WTC11 (cell line): ENCODE measurements at regions not wholly inside any gene's neighbourhood (a gene's known extent, or its start where the extent isn't known, plus 50 kb on each side); places are given as distances from the start of the nearest gene placed in this dataset.

ENCODE experiments used
- ATAC-seq: fragments of 200-7000 bp; cut with Tn5 transposase; 2 replicates; pipeline ENCODE4 v1.10.0; 2021; ENCODE audit warnings: mild to moderate bottlenecking, moderate library complexity
- CTCF ChIA-PET: fragments of 300-600 bp; sonication (Branson Sonifier 250); formaldehyde crosslinking; loops from one replicate; lab custom pipeline; 2021; ENCODE audit warnings: antibody characterized with exemption; lab: Charles Lee
- POLR2A ChIA-PET: fragments of 350-600 bp; sonication (Branson Sonifier 250); formaldehyde crosslinking; loops from one replicate; lab custom pipeline; 2021; ENCODE audit warnings: antibody characterized with exemption; lab: Charles Lee
- DNase-seq: peaks from one replicate; pipeline ENCODE4 v3.0.0; 2021; ENCODE audit warnings: low spot score
- H3K27ac Mint-ChIP-seq: 2 replicates; pipeline ENCODE4 v1.8.0; 2021; ENCODE audit warnings: mixed read lengths
- H3K27me3 Mint-ChIP-seq: 2 replicates; pipeline ENCODE4 v1.8.0; 2021; ENCODE audit warnings: low read depth, mild to moderate bottlenecking, moderate library complexity, mixed read lengths
- H3K36me3 Mint-ChIP-seq: 2 replicates; pipeline ENCODE4 v1.8.0; 2021; ENCODE audit warnings: mixed read lengths
- H3K4me1 Mint-ChIP-seq: 2 replicates; pipeline ENCODE4 v1.8.0; 2022; ENCODE audit warnings: mixed read lengths
- H3K4me3 Mint-ChIP-seq: 2 replicates; pipeline ENCODE4 v1.8.0; 2021; ENCODE audit warnings: mild to moderate bottlenecking, moderate library complexity, mixed read lengths
- H3K9me3 Mint-ChIP-seq: 2 replicates; pipeline ENCODE4 v1.8.0; 2021; ENCODE audit warnings: mixed read lengths
- CREM ChIP-seq: sonication (generic); formaldehyde crosslinking; IDR thresholded peaks from 2 replicates; pipeline ENCODE4 v1.8.1; 2022; ENCODE audit warnings: mild to moderate bottlenecking, missing genetic modification reagents, moderate library complexity
- FOXP1 ChIP-seq: sonication (generic); formaldehyde crosslinking; IDR thresholded peaks from 2 replicates; pipeline ENCODE4 v1.8.0; 2022; ENCODE audit warnings: missing genetic modification reagents, mild to moderate bottlenecking, moderate library complexity, borderline replicate concordance
- GABPB1 ChIP-seq: sonication (generic); formaldehyde crosslinking; IDR thresholded peaks from 2 replicates; pipeline ENCODE4 v1.8.1; 2023; ENCODE audit warnings: mild to moderate bottlenecking, missing genetic modification reagents
- NFE2L1 ChIP-seq: sonication (generic); formaldehyde crosslinking; IDR thresholded peaks from 2 replicates; pipeline ENCODE4 v1.8.1; 2023; ENCODE audit warnings: missing genetic modification reagents
- NFYB ChIP-seq: sonication (generic); formaldehyde crosslinking; conservative IDR thresholded peaks from 2 replicates; pipeline ENCODE4 v1.8.0; 2022; ENCODE audit warnings: low read depth, missing genetic modification reagents
- RELA ChIP-seq: sonication (generic); formaldehyde crosslinking; IDR thresholded peaks from 2 replicates; pipeline ENCODE4 v1.8.1; 2022; ENCODE audit warnings: missing genetic modification reagents, mild to moderate bottlenecking, borderline replicate concordance
- TEAD1 ChIP-seq: sonication (generic); formaldehyde crosslinking; IDR thresholded peaks from 2 replicates; pipeline ENCODE4 v1.8.0; 2022; ENCODE audit warnings: mild to moderate bottlenecking, missing genetic modification reagents
- TEAD4 ChIP-seq: sonication (generic); formaldehyde crosslinking; IDR thresholded peaks from 2 replicates; pipeline ENCODE4 v1.8.0; 2022; ENCODE audit warnings: mild to moderate bottlenecking, missing genetic modification reagents
- ZBTB21 ChIP-seq: sonication (generic); formaldehyde crosslinking; IDR thresholded peaks from 2 replicates; pipeline ENCODE4 v1.8.1; 2023; ENCODE audit warnings: mild to moderate bottlenecking, missing genetic modification reagents, borderline replicate concordance
- ZNF232 ChIP-seq: sonication (generic); formaldehyde crosslinking; IDR thresholded peaks from 2 replicates; pipeline ENCODE4 v1.8.0; 2022; ENCODE audit warnings: mild to moderate bottlenecking, missing genetic modification reagents
- ZNF263 ChIP-seq: sonication (generic); formaldehyde crosslinking; IDR thresholded peaks from 2 replicates; pipeline ENCODE4 v1.8.1; 2022; ENCODE audit warnings: low read depth, mild to moderate bottlenecking, moderate library complexity, missing genetic modification reagents
- ZNF396 ChIP-seq: fragments of 250-450 bp; sonication (Bioruptor Pico); IDR thresholded peaks from 2 replicates; pipeline ENCODE4 v1.8.0; 2021; ENCODE audit warnings: mild to moderate bottlenecking, moderate library complexity, borderline replicate concordance
- ZNF671 ChIP-seq: fragments of 250-450 bp; sonication (Bioruptor Pico); IDR thresholded peaks from 2 replicates; pipeline ENCODE4 v1.8.0; 2021; ENCODE audit warnings: mild to moderate bottlenecking
- TF ChIP-seq, protein P1 (sequence below): sonication (generic); formaldehyde crosslinking; IDR thresholded peaks from 2 replicates; pipeline ENCODE4 v1.8.1; 2022; ENCODE audit warnings: missing genetic modification reagents, borderline replicate concordance
- TF ChIP-seq, protein P2 (sequence below): sonication (generic); formaldehyde crosslinking; IDR thresholded peaks from 2 replicates; pipeline ENCODE4 v1.8.0; 2022; ENCODE audit warnings: missing genetic modification reagents
- TF ChIP-seq, protein P3 (sequence below): fragments of 250-450 bp; sonication (Bioruptor Pico); IDR thresholded peaks from 2 replicates; pipeline ENCODE4 v2.1.2; 2022; ENCODE audit warnings: mild to moderate bottlenecking, moderate library complexity
- TF ChIP-seq, protein P4 (sequence below): fragments of 250-450 bp; sonication (Bioruptor Pico); IDR thresholded peaks from 2 replicates; pipeline ENCODE4 v1.9.0; 2021; ENCODE audit warnings: mild to moderate bottlenecking, borderline replicate concordance
- TF ChIP-seq, protein P5 (sequence below): fragments of 250-450 bp; sonication (Bioruptor Pico); conservative IDR thresholded peaks from 2 replicates; pipeline ENCODE4 v1.9.0; 2021; ENCODE audit warnings: mild to moderate bottlenecking
- TF ChIP-seq, protein P6 (sequence below): sonication (generic); formaldehyde crosslinking; IDR thresholded peaks from 2 replicates; pipeline ENCODE4 v1.8.1; 2023; ENCODE audit warnings: mild to moderate bottlenecking, moderate library complexity, missing genetic modification reagents

DNA sequence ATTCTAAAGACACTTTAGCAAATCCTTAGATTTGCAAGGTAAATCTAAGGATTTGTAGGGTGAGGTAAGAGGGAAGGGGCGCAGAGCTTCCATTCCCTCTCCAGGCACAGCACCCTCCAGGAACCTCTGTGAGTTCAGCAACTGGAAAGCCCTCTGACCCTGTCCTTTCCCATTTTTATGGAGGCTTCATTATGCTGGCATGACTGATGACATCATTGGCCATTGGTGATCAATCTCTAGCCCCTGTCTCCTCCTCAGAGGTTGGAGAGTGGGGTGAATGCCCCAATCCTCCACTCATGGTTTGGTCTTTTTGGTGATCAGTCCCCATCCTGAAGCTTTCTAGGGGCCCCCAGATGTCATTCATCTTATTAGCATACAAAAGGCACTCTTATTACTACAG lies 187.8 kb downstream of the TSN start:
- TF ChIP-seq, protein P1, sequence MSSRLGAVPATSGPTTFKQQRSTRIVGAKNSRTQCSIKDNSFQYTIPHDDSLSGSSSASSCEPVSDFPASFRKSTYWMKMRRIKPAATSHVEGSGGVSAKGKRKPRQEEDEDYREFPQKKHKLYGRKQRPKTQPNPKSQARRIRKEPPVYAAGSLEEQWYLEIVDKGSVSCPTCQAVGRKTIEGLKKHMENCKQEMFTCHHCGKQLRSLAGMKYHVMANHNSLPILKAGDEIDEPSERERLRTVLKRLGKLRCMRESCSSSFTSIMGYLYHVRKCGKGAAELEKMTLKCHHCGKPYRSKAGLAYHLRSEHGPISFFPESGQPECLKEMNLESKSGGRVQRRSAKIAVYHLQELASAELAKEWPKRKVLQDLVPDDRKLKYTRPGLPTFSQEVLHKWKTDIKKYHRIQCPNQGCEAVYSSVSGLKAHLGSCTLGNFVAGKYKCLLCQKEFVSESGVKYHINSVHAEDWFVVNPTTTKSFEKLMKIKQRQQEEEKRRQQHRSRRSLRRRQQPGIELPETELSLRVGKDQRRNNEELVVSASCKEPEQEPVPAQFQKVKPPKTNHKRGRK (CRISPR knock-in tag): no peak
- TF ChIP-seq, protein P2, sequence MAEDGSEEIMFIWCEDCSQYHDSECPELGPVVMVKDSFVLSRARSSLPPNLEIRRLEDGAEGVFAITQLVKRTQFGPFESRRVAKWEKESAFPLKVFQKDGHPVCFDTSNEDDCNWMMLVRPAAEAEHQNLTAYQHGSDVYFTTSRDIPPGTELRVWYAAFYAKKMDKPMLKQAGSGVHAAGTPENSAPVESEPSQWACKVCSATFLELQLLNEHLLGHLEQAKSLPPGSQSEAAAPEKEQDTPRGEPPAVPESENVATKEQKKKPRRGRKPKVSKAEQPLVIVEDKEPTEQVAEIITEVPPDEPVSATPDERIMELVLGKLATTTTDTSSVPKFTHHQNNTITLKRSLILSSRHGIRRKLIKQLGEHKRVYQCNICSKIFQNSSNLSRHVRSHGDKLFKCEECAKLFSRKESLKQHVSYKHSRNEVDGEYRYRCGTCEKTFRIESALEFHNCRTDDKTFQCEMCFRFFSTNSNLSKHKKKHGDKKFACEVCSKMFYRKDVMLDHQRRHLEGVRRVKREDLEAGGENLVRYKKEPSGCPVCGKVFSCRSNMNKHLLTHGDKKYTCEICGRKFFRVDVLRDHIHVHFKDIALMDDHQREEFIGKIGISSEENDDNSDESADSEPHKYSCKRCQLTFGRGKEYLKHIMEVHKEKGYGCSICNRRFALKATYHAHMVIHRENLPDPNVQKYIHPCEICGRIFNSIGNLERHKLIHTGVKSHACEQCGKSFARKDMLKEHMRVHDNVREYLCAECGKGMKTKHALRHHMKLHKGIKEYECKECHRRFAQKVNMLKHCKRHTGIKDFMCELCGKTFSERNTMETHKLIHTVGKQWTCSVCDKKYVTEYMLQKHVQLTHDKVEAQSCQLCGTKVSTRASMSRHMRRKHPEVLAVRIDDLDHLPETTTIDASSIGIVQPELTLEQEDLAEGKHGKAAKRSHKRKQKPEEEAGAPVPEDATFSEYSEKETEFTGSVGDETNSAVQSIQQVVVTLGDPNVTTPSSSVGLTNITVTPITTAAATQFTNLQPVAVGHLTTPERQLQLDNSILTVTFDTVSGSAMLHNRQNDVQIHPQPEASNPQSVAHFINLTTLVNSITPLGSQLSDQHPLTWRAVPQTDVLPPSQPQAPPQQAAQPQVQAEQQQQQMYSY (CRISPR knock-in tag): no peak
- TF ChIP-seq, protein P3, sequence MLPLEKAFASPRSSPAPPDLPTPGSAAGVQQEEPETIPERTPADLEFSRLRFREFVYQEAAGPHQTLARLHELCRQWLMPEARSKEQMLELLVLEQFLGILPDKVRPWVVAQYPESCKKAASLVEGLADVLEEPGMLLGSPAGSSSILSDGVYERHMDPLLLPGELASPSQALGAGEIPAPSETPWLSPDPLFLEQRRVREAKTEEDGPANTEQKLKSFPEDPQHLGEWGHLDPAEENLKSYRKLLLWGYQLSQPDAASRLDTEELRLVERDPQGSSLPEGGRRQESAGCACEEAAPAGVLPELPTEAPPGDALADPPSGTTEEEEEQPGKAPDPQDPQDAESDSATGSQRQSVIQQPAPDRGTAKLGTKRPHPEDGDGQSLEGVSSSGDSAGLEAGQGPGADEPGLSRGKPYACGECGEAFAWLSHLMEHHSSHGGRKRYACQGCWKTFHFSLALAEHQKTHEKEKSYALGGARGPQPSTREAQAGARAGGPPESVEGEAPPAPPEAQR (CRISPR knock-in tag): no peak
- TF ChIP-seq, protein P4, sequence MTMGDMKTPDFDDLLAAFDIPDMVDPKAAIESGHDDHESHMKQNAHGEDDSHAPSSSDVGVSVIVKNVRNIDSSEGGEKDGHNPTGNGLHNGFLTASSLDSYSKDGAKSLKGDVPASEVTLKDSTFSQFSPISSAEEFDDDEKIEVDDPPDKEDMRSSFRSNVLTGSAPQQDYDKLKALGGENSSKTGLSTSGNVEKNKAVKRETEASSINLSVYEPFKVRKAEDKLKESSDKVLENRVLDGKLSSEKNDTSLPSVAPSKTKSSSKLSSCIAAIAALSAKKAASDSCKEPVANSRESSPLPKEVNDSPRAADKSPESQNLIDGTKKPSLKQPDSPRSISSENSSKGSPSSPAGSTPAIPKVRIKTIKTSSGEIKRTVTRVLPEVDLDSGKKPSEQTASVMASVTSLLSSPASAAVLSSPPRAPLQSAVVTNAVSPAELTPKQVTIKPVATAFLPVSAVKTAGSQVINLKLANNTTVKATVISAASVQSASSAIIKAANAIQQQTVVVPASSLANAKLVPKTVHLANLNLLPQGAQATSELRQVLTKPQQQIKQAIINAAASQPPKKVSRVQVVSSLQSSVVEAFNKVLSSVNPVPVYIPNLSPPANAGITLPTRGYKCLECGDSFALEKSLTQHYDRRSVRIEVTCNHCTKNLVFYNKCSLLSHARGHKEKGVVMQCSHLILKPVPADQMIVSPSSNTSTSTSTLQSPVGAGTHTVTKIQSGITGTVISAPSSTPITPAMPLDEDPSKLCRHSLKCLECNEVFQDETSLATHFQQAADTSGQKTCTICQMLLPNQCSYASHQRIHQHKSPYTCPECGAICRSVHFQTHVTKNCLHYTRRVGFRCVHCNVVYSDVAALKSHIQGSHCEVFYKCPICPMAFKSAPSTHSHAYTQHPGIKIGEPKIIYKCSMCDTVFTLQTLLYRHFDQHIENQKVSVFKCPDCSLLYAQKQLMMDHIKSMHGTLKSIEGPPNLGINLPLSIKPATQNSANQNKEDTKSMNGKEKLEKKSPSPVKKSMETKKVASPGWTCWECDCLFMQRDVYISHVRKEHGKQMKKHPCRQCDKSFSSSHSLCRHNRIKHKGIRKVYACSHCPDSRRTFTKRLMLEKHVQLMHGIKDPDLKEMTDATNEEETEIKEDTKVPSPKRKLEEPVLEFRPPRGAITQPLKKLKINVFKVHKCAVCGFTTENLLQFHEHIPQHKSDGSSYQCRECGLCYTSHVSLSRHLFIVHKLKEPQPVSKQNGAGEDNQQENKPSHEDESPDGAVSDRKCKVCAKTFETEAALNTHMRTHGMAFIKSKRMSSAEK (CRISPR knock-in tag): no peak
- H3K27me3 Mint-ChIP-seq: no peaks in the 10 kb centered on the region
- ChIA-PET POLR2A (no interaction called here), CTCF (no interaction called here)
- H3K4me3 Mint-ChIP-seq: no peak overlapping the region
- no peak overlapping the region for H3K27ac Mint-ChIP-seq
- no peak for ATAC-seq
- DNase-seq: no peak
- no peaks in the 10 kb centered on the region for H3K9me3 Mint-ChIP-seq
- H3K36me3 Mint-ChIP-seq: no peaks in the 10 kb centered on the region
- no peaks in the 10 kb centered on the region for H3K4me1 Mint-ChIP-seq

DNA sequence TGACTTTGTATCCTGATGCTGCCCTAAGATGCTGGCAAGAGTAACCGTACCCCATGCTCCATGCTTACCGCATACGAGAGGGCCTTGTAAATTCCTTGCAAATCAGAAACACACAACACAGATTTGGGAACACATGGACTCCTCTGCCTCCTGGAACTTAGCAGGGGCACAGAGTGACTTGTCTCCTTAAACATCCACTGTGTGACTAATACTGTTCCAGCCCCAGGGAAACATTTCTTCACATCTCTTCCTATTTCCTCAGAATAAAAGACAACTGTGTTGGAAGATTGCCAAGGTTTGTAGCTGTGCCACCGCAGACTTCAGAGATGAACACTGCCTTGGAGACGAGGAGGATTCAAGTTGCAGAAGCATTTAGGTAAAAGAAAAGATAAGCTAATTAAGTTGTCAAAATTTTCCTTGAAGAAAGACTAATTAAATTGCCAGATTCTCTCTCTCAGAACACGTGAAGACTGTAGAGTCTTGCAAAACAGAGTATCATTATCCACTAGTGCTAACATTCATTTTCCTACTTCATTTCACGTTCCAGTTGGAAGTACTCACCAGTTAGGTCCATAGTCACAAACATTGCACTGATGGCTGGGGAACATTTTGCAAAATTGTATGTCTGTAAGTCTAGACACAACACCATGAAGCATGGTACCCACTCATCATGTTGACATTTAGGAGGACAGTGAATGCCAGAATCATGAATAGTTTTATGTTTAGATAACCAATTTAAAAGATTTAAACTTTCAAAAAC lies 188.8 kb downstream of the TSN start:
- ChIA-PET POLR2A (interaction anchor here (0.7 kb wide), 1 partner anchor 9 kb away, joined by 4 read pairs; no protein-coding TSS in a partner anchor), CTCF (no interaction called here)
- Mint-ChIP-seq H3K9me3 (no peaks in the 10 kb centered on the region), H3K36me3 (no peaks in the 10 kb centered on the region), H3K4me1 (no peaks in the 10 kb centered on the region), H3K4me3 (no peak overlapping the region), H3K27me3 (no peaks in the 10 kb centered on the region), H3K27ac (no peak overlapping the region)
- DNase-seq (no peak), ATAC-seq (no peak)
- TF ChIP-seq RELA: no peak
- TF ChIP-seq FOXP1 (CRISPR knock-in tag): no peak
- TF ChIP-seq CREM (CRISPR knock-in tag): no peak
- no peak for TF ChIP-seq TEAD1
- no peak for TF ChIP-seq GABPB1 (CRISPR knock-in tag)
- no peak for TF ChIP-seq ZNF232 (CRISPR knock-in tag)
- TF ChIP-seq, protein P5, sequence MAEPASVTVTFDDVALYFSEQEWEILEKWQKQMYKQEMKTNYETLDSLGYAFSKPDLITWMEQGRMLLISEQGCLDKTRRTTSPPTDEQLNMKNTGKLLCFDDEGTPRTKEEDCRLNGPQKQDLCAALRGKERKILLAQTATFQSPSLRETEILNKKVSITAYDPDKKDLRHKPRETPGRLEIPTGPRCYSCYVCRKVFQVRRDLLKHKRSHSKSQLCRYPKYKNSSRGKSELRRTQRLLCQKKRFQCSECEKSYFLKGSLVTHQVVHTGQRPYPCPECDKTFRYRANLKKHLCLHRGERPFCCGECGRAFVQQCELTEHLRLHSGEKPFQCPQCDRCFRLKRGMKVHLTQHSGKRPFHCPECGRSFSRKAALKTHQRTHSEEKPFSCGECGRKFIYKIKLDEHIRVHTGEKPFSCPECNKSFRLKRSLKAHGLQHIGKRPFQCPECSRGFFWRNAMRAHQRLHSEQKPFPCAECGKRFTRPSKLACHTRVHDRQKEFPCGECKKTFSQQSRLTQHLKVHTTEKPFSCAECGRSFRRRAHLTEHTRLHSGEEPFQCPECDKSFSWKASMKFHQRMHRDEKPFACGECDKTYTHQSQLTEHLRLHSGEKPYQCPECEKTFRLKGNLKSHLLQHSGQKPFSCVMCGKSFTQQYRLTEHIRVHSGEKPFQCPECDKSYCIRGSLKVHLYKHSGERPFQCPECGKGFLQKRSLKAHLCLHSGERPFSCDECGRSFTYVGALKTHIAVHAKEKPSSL (CRISPR knock-in tag): no peak
- no peak for TF ChIP-seq ZNF671 (CRISPR knock-in tag)
- no peak for TF ChIP-seq ZBTB21
- TF ChIP-seq, protein P6, sequence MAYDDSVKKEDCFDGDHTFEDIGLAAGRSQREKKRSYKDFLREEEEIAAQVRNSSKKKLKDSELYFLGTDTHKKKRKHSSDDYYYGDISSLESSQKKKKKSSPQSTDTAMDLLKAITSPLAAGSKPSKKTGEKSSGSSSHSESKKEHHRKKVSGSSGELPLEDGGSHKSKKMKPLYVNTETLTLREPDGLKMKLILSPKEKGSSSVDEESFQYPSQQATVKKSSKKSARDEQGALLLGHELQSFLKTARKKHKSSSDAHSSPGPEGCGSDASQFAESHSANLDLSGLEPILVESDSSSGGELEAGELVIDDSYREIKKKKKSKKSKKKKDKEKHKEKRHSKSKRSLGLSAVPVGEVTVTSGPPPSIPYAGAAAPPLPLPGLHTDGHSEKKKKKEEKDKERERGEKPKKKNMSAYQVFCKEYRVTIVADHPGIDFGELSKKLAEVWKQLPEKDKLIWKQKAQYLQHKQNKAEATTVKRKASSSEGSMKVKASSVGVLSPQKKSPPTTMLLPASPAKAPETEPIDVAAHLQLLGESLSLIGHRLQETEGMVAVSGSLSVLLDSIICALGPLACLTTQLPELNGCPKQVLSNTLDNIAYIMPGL (CRISPR knock-in tag): no peak
- TF ChIP-seq NFE2L1 (CRISPR knock-in tag): no peak
- TF ChIP-seq ZNF263 (CRISPR knock-in tag): no peak
- TF ChIP-seq ZNF396 (CRISPR knock-in tag): no peak
- no peak for TF ChIP-seq TEAD4
- no peak for TF ChIP-seq NFYB (CRISPR knock-in tag)
